ENCODE measurements at regions not wholly inside any gene's neighbourhood (a gene's known extent, or its start where the extent isn't known, plus 50 kb on each side); places are given as distances from the start of the nearest gene placed in this dataset.

DNA sequence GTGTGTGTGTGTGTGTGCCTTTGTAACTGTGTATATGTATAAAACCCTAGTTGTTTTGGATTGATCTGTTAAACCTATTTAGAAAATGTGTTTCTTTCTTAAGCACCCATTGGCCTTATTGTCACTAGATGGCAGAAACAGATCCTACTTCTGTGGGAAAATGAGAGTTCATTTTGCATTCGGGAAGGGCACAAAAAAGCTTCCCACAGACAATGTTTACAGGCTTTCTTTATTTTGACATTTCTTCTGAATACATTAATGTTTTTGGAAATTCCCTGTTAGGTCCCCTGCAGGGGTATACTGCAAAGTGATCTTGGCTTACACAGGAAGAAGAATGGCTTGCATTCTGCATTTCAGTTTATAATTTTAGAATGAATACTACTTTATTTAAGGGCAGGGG is 481.8 kb upstream of the ARRDC3 start:
- H3K27me3 ChIP-seq (replicated peaks in 1 of 7) = no peaks in the 10 kb centered on the region
- no peak overlapping the region for H3K4me3 ChIP-seq
- H3K27ac ChIP-seq = no peak overlapping the region
- no peaks in the 10 kb centered on the region for H3K4me1 ChIP-seq
- TF ChIP-seq POLR2A (IDR thresholded peaks at IDR 0.05) (no peak), POLR2AphosphoS5 (IDR thresholded peaks at IDR 0.05) (no peak)
- TF ChIP-seq, protein P1, sequence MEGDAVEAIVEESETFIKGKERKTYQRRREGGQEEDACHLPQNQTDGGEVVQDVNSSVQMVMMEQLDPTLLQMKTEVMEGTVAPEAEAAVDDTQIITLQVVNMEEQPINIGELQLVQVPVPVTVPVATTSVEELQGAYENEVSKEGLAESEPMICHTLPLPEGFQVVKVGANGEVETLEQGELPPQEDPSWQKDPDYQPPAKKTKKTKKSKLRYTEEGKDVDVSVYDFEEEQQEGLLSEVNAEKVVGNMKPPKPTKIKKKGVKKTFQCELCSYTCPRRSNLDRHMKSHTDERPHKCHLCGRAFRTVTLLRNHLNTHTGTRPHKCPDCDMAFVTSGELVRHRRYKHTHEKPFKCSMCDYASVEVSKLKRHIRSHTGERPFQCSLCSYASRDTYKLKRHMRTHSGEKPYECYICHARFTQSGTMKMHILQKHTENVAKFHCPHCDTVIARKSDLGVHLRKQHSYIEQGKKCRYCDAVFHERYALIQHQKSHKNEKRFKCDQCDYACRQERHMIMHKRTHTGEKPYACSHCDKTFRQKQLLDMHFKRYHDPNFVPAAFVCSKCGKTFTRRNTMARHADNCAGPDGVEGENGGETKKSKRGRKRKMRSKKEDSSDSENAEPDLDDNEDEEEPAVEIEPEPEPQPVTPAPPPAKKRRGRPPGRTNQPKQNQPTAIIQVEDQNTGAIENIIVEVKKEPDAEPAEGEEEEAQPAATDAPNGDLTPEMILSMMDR (IDR thresholded peaks at IDR 0.05 in 8 of 11, conservative IDR thresholded peaks at IDR 0.05 in 3 of 11) = no peak
- H3K9me3 ChIP-seq = peaks cover 0 to 10% (median 0%) of the 10 kb centered on the region in 8 donors
- no peaks in the 10 kb centered on the region for H3K36me3 ChIP-seq
- intact Hi-C loops (cut with DNase I; ENCODE audit: low total_unique reads) = no loop called here
- no peak for DNase-seq
- 26 to 44% (median 37%) methylated on average over 1 of the region's 1 CpG for WGBS, 5 donors

DNA sequence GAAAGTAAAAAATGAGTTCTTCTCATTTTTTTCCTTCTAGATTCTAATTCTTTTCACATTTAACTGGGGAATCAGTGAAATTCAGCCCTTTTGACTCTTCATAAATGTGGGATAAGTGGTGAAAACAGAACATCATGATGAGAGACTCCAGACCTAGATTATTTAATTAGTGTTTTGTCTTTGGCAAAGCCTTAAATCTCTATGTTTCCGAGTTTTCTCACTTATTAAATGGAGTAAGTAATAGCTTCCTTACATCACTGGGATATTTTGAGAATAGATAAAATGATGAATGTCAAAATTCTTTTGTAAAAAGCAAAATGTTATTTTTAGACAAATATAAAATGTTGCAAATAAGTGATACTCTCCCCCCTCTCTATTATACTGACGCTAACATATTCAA is 468.6 kb upstream of the ARRDC3 start:
- no peak for DNase-seq
- 77 to 86% (median 83%) methylated on average over 2 of the region's 2 CpGs for WGBS, 5 donors
- no peaks in the 10 kb centered on the region for H3K36me3 ChIP-seq
- intact Hi-C loops (cut with DNase I; ENCODE audit: low total_unique reads) = no loop called here
- H3K4me3 ChIP-seq = no peak overlapping the region
- no peaks in the 10 kb centered on the region for H3K27me3 ChIP-seq (replicated peaks in 1 of 7)
- TF ChIP-seq POLR2A (IDR thresholded peaks at IDR 0.05) (no peak), POLR2AphosphoS5 (IDR thresholded peaks at IDR 0.05) (no peak)
- TF ChIP-seq, protein P1 (IDR thresholded peaks at IDR 0.05 in 8 of 11, conservative IDR thresholded peaks at IDR 0.05 in 3 of 11) = no peak
- H3K9me3 ChIP-seq = no peaks in the 10 kb centered on the region
- H3K27ac ChIP-seq = no peak overlapping the region
- H3K4me1 ChIP-seq = no peaks in the 10 kb centered on the region

DNA sequence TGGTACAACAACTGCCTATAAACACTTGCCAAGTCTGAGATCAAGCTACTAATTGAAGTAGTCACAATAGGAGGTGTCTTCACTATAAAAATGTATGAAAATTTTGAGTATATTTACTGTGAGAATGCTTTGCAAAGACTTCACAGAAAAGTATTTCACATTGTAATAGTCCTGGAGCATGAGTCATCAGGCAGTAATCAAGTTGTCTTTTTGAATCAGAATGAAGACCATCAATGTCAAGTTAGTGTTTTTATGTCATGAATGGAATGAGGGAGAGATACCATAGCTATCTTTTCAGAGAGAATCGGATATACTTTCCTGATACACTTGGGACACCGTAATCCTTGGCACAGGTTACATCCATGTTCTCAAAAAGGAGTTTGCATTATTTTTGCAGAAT is 466.9 kb upstream of the ARRDC3 start:
- TF ChIP-seq, protein P1 (IDR thresholded peaks at IDR 0.05 in 8 of 11, conservative IDR thresholded peaks at IDR 0.05 in 3 of 11) = no peak
- TF ChIP-seq POLR2A (IDR thresholded peaks at IDR 0.05) (no peak), POLR2AphosphoS5 (IDR thresholded peaks at IDR 0.05) (no peak)

DNA sequence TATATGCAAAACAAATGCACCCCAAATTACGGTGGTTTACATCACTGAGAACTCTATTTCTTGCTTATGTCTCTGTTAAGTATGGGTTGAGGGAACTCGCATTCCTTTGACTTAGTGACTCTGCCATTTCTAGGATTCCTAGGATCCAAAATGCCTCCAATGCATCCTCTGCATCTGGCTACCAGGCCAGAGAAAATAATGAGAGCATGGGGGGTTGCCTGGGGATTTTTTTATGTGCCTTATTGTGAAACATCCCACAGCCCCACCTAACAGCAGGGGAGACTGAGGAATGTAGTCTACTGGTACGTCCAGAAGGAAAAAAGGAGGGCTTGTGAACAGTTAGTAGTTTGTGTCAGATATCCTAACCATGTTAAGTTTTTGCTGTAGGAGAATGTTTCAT is 466.0 kb upstream of the ARRDC3 start:
- intact Hi-C loops (cut with DNase I; ENCODE audit: low total_unique reads) = no loop called here

More for the DNA sequence above, 466.9 kb upstream of the ARRDC3 start:
- Histone ChIP-seq H3K4me1 (no peaks in the 10 kb centered on the region), H3K36me3 (no peaks in the 10 kb centered on the region), H3K27ac (no peak overlapping the region), H3K27me3 (replicated peaks in 1 of 7) (no peaks in the 10 kb centered on the region), H3K4me3 (no peak overlapping the region), H3K9me3 (no peaks in the 10 kb centered on the region)
- DNase-seq = no peak
- intact Hi-C loops (cut with DNase I; ENCODE audit: low total_unique reads) = no loop called here
- 86 to 92% (median 89%) methylated on average over 2 of the region's 2 CpGs for WGBS, 5 donors

More for the DNA sequence above, 466.0 kb upstream of the ARRDC3 start:
- Histone ChIP-seq H3K4me3 (no peak overlapping the region), H3K27ac (no peak overlapping the region), H3K36me3 (no peaks in the 10 kb centered on the region), H3K4me1 (no peaks in the 10 kb centered on the region), H3K9me3 (no peaks in the 10 kb centered on the region), H3K27me3 (replicated peaks in 1 of 7) (no peaks in the 10 kb centered on the region)
- TF ChIP-seq, protein P1 (IDR thresholded peaks at IDR 0.05 in 8 of 11, conservative IDR thresholded peaks at IDR 0.05 in 3 of 11) = no peak
- no peak for DNase-seq
- 73 to 83% (median 75%) methylated on average over 3 of the region's 3 CpGs for WGBS, 5 donors

Measured in spleen (tissue), 11 donors.